AG09319 (cell line): ENCODE measurements at regions not wholly inside any gene's neighbourhood (a gene's known extent, or its start where the extent isn't known, plus 50 kb on each side); places are given as distances from the start of the nearest gene placed in this dataset.

Source experiments
- DNase-seq: peaks from one replicate; pipeline ENCODE4 v3.0.0-alpha.2; 2010; ENCODE audit warnings: low read depth; ENCODE audit errors: extremely low read depth
- TF ChIP-seq, protein P1 (sequence below): IDR thresholded peaks from 2 replicates; pipeline ENCODE4 v1.5.1; 2011; ENCODE audit warnings: low read depth, mild to moderate bottlenecking, inconsistent platforms, low read length, moderate library complexity

DNA sequence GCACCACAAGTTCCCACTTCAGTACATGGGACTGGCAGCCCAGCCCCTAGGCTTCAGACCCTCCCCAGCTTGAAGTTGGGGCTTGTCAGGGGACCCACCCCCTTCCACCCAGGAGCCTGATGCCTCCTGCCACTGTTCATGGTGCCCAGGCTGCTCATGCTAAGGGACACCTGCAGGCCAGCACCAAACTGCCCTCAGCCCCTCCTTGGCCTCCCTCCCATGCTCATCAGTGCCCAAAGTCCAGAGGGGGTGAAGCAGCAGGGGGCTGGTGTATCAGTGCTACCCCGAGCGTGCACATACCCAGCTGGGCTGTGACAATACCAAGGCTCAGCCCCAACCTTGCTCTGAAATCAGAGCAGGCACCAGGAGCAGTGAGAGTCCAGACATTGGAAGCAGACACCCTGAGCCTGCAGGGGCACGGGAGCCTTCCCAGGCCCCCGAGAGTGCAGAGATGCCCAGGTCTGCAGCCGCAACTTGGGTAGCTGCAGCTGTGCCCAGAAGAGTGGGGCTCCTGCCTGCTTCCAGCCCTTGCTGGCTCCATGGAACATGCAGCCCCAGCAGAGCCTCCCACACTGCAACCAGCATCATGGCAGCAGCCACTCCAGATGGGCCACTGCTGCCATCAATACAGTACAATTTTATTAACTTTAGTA is 79.0 kb downstream of the MTERF1 start:
- TF ChIP-seq, protein P1, sequence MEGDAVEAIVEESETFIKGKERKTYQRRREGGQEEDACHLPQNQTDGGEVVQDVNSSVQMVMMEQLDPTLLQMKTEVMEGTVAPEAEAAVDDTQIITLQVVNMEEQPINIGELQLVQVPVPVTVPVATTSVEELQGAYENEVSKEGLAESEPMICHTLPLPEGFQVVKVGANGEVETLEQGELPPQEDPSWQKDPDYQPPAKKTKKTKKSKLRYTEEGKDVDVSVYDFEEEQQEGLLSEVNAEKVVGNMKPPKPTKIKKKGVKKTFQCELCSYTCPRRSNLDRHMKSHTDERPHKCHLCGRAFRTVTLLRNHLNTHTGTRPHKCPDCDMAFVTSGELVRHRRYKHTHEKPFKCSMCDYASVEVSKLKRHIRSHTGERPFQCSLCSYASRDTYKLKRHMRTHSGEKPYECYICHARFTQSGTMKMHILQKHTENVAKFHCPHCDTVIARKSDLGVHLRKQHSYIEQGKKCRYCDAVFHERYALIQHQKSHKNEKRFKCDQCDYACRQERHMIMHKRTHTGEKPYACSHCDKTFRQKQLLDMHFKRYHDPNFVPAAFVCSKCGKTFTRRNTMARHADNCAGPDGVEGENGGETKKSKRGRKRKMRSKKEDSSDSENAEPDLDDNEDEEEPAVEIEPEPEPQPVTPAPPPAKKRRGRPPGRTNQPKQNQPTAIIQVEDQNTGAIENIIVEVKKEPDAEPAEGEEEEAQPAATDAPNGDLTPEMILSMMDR = no peak

DNA sequence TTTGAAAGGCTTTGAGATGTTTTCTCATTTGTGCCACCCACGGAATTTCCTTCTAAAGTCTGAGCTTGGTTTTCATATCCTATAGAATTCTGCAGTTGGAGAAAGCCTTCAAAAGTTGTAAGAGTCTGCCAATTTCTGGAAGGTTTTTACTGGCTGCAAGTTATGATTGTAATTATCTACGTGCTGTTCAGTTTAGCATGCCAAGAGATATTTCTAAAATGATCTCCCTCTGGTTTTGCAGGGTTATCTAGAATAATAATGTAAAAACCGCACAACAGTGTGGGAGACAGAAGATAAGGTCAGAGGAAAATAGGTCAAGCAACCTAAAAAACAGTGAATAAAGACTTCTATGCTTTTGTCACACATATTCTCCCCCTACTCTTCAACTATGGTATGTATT is 69.3 kb downstream of the MTERF1 start:
- TF ChIP-seq, protein P1 = no peak
- DNase-seq = no peak

More for the DNA sequence above, 79.0 kb downstream of the MTERF1 start:
- no peak for DNase-seq

DNA sequence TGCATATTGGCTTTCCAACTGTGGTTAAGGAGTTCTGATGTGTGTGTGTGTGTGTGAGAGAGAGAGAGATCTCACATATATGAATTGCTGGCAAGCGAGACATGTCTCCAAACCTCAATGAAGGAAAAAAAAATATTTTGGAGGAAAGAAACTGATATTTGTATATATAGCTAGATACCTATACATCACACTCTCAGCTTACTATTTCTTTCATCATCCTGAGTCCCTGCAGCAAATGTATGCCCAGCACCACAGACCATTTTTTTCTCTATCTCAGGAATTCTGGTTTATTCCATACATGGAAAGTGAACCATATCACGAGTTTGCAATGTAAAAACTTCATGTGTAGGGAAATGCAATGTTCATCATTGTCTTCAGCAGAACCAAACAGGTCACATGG is 68.9 kb downstream of the MTERF1 start:
- TF ChIP-seq, protein P1 = no peak
- DNase-seq = no peak

DNA sequence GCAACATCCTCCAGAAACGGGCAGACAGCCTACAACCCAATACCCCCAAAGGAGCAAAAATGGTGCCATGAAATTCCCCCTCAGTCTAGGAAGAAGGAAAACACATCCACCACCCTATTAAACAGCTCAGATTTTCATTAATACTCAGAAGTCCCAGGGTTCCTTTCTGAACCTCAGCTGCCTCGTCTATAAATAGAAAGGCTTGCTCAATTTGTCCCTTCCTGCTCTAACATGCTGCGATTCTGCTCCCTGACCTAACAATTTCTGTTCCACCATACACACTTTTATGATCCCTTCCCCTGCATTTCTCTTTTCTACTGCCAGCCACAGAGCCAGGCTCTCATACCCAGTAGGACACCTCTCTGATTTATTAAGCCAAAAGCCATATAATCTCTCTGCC is 68.1 kb downstream of the MTERF1 start:
- TF ChIP-seq, protein P1 = no peak
- no peak for DNase-seq

DNA sequence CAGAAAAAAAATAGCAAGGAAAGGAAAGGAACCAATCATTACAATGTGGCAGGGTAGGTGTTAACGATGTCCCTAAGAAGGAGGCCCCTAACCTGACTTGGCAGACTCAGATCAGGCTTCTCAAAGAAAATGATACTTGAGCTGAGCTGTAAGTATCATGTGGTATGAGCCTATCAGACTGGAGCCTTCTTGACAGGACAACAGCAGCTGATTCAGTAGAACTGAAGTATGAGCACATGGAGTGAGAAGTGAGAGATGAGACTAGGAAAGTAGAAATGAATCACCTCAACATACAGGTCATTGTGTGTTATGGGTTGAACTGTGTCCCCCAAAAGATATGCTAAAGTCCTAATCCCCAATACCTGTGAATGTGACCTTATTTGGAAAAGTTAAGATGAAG is 66.3 kb downstream of the MTERF1 start:
- TF ChIP-seq, protein P1 = no peak
- DNase-seq = no peak
